ENCODE measurements at regions not wholly inside any gene's neighbourhood (a gene's known extent, or its start where the extent isn't known, plus 50 kb on each side); places are given as distances from the start of the nearest gene placed in this dataset.

DNA sequence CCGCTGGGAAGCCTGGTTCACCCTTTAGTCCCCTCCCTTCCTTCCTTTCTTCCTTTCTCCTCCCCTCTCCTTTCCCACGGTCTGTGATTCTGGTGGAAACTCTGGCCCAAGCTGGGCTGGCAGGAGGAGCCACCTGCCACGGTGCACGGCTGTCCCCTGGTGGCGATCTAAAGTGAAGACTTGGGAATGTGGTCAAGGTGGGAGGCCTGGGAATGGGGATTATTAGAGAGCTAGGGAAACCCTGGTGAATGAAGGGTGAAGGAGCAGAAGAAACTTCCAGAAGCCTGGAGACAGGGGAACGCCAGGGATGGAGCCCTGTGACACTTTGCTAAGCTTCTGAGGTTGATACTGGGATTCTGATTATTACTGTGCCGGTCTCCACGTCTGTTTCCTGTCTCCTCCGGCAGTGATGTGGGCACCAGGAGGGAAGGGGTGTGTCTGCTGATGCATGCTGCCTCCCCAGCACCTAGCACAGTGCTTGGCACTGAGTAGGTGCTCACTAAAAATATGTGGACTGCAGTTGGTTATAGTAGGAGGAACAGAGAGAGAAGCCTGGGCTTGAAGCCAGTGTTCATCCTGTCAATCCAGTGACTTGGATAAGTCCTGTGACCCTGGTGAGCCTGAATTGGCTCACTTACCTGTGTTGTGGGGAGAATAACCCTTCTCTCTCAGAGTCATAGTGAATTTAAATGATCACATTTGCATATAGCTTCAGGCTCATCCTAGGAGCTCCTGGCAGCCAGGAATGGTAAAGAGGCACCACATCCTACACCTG lies 71.2 kb upstream of the NBPF3 start (continued):
- TF ChIP-seq, protein P1, sequence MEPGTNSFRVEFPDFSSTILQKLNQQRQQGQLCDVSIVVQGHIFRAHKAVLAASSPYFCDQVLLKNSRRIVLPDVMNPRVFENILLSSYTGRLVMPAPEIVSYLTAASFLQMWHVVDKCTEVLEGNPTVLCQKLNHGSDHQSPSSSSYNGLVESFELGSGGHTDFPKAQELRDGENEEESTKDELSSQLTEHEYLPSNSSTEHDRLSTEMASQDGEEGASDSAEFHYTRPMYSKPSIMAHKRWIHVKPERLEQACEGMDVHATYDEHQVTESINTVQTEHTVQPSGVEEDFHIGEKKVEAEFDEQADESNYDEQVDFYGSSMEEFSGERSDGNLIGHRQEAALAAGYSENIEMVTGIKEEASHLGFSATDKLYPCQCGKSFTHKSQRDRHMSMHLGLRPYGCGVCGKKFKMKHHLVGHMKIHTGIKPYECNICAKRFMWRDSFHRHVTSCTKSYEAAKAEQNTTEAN (CRISPR knock-in tag; IDR thresholded peaks at IDR 0.05): no peak
- TF ChIP-seq, protein P2, sequence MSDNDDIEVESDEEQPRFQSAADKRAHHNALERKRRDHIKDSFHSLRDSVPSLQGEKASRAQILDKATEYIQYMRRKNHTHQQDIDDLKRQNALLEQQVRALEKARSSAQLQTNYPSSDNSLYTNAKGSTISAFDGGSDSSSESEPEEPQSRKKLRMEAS (CRISPR knock-in tag; IDR thresholded peaks at IDR 0.05): no peak
- TF ChIP-seq PURB (CRISPR knock-in tag; IDR thresholded peaks at IDR 0.05; ENCODE audit: low read depth): no peak
- TF ChIP-seq, protein P3, sequence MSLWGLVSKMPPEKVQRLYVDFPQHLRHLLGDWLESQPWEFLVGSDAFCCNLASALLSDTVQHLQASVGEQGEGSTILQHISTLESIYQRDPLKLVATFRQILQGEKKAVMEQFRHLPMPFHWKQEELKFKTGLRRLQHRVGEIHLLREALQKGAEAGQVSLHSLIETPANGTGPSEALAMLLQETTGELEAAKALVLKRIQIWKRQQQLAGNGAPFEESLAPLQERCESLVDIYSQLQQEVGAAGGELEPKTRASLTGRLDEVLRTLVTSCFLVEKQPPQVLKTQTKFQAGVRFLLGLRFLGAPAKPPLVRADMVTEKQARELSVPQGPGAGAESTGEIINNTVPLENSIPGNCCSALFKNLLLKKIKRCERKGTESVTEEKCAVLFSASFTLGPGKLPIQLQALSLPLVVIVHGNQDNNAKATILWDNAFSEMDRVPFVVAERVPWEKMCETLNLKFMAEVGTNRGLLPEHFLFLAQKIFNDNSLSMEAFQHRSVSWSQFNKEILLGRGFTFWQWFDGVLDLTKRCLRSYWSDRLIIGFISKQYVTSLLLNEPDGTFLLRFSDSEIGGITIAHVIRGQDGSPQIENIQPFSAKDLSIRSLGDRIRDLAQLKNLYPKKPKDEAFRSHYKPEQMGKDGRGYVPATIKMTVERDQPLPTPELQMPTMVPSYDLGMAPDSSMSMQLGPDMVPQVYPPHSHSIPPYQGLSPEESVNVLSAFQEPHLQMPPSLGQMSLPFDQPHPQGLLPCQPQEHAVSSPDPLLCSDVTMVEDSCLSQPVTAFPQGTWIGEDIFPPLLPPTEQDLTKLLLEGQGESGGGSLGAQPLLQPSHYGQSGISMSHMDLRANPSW (CRISPR knock-in tag; IDR thresholded peaks at IDR 0.05): no peak
- no peak for TF ChIP-seq ZNF121 (CRISPR knock-in tag; conservative IDR thresholded peaks at IDR 0.05)
- no peak for TF ChIP-seq HNRNPK (IDR thresholded peaks at IDR 0.05; ENCODE audit: low read depth, low read length, poor library complexity, severe bottlenecking)
- no peak for TF ChIP-seq PHF20 (IDR thresholded peaks at IDR 0.05; ENCODE audit: partially characterized antibody)
- TF ChIP-seq, protein P4, sequence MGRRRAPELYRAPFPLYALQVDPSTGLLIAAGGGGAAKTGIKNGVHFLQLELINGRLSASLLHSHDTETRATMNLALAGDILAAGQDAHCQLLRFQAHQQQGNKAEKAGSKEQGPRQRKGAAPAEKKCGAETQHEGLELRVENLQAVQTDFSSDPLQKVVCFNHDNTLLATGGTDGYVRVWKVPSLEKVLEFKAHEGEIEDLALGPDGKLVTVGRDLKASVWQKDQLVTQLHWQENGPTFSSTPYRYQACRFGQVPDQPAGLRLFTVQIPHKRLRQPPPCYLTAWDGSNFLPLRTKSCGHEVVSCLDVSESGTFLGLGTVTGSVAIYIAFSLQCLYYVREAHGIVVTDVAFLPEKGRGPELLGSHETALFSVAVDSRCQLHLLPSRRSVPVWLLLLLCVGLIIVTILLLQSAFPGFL (CRISPR knock-in tag; IDR thresholded peaks at IDR 0.05): no peak
- TF ChIP-seq, protein P5, sequence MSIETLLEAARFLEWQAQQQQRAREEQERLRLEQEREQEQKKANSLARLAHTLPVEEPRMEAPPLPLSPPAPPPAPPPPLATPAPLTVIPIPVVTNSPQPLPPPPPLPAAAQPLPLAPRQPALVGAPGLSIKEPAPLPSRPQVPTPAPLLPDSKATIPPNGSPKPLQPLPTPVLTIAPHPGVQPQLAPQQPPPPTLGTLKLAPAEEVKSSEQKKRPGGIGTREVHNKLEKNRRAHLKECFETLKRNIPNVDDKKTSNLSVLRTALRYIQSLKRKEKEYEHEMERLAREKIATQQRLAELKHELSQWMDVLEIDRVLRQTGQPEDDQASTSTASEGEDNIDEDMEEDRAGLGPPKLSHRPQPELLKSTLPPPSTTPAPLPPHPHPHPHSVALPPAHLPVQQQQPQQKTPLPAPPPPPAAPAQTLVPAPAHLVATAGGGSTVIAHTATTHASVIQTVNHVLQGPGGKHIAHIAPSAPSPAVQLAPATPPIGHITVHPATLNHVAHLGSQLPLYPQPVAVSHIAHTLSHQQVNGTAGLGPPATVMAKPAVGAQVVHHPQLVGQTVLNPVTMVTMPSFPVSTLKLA (conservative IDR thresholded peaks at IDR 0.05): no peak
- TF ChIP-seq, protein P6, sequence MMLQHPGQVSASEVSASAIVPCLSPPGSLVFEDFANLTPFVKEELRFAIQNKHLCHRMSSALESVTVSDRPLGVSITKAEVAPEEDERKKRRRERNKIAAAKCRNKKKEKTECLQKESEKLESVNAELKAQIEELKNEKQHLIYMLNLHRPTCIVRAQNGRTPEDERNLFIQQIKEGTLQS (IDR thresholded peaks at IDR 0.05): no peak
- TF ChIP-seq, protein P6 (CRISPR knock-in tag; conservative IDR thresholded peaks at IDR 0.05): 0 out of 2 replicates have a peak, but pooled peaks have one; percentile 25
- no peak for TF ChIP-seq ASH1L (IDR thresholded peaks at IDR 0.05; ENCODE audit: borderline replicate concordance, low read depth, partially characterized antibody)
- TF ChIP-seq TEAD2 (tag; IDR thresholded peaks at IDR 0.05): peak; percentile 90
- no peak for TF ChIP-seq POLR2A (conservative IDR thresholded peaks at IDR 0.05)

Data from K562 (cell line).